HG02852 (cell line): ENCODE measurements at regions not wholly inside any gene's neighbourhood (a gene's known extent, or its start where the extent isn't known, plus 50 kb on each side); places are given as distances from the start of the nearest gene placed in this dataset.

Source experiments
- ATAC-seq: cut with Tn5 transposase; IDR thresholded peaks from one replicate; pipeline ENCODE4 v1.9.1; 2021; ENCODE audit warnings: mild to moderate bottlenecking, moderate library complexity; ENCODE audit not compliant: unreplicated experiment

DNA sequence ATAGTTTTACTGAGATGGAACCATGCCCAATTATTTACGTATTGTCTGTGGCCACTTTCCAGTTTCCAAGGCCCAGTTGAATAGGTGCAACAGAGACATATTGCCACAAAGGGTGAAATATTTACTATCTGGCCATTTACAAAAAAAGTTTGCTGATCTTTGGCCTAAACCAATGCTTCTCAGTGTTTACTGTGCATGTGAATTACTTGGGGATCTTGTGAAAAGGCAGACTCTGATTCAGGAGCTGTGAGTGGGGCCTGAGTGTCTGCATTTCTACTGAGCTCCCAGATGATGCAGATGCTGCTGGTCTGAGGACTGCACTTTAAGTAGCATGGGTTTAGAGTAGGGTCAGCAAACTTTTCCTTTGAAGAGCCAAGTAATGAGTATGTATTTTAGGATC, 94.1 kb upstream of the PDE5A start:
- no peak for ATAC-seq

DNA sequence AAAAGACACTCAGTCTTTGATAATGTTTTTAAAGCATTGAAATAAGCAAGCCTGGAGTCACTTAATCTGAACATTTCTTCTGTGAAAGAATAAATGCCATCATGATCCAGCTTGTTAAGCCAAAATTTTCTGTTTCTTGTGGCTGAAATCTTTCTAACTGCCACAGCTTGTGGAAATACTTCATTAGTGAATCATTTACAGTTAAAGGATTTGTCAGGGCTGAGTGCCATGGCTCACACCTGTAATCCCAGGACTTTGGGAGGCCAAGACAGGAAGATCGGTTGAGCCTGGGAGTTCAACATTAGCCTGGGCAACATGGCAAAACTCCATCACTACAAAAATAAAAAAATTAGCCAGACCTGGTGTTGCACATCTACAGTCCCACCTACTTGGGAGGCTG, 93.3 kb upstream of the PDE5A start:
- no peak for ATAC-seq

DNA sequence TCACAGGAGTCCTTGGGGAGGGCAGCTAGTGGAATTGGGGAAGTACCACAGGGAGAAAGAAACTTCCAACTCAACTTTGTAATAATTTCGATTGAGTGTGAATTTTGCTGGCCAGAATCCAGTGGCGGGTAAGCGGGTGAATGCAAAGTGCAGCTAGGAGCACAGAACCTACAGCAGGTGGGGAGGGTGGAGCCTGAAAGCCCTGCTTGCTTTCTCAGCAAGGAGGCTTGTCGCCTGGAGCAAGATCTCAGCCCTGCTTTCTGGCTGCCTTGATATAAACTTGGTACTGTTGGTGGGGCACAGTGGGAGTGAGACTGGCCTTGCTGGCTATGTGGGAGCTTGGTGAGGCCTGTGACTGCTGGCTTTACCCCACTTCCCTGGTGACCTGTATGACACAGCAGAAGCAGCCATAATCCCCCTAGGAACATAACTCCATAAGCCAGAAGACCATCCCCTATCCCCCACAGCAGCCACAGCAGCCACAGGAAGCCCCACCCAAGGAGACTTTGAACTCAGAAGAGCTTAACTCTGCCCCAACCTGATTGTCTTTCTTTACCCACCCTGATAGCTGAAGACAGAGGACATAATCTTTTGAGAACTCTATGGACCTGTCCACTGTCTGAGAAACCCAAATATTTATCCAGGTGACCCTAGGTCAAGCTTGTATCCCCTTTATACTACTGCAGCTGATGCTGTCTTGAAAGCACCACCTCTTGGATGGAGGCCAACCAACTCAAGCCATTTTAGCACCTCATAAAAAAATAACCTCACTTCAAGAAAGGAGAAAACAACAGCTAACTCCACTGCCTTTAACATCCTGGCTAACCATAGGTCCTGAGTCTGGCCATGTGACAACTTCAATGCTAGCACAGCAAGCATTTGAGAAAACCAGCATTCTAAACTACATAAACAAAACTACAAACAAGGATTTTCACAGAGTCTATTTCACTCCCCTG, 87.2 kb upstream of the PDE5A start:
- no peak for ATAC-seq

DNA sequence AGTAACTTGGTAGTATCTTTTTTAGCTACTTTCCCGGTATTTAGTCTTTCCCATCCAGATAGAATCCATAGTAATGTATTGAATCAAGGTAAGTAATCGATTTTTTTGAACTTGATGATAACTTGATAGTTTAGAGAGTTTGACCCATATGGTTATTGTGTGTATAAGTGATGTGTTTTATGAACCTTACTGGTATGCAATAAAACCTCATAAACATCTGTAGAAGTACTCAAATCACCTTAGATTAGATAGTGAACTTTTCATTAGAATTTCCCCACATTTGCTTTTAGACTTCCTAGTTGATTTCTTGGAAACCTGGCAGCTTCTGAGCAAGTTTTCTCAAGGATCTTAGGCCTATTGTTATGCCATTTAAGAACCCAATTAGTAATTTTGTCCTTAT, 80.8 kb upstream of the PDE5A start:
- no peak for ATAC-seq

DNA sequence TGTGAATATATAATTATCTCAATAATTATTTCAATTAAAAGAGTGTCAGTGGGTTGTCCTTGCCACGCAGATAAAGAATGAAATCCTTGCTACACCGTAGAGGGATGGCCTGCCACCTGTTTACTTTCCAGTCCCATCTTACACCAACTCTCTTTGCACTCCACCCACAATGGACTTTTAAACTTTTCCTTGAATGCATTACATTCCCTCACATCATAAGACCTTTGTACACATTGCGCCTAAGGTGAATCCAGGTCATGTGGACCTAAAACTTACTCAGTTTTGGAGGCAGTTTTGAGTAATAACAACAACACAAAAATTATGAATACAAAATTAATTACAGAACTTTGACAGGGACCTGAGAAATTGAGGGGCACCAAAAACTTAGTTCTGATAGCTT, 78.7 kb upstream of the PDE5A start:
- ATAC-seq, result no peak

DNA sequence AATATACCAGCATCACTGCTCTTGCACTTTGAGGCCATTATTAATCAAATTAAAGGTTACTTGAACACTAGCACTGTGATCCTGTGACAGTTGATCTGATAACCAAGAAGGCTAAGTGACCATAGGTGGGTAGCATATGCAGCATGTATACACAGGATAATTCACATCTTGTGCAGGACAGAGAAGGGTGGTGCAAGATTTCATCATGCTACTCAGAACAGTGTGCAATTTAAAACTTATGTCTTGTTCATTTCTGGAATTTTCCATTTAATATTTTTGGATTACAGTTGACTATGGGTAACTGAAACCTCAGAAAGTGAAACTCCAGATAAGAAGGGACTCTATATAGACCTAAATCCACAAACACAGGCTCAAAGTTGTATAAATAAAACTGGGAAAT, 78.2 kb upstream of the PDE5A start:
- ATAC-seq, result no peak

DNA sequence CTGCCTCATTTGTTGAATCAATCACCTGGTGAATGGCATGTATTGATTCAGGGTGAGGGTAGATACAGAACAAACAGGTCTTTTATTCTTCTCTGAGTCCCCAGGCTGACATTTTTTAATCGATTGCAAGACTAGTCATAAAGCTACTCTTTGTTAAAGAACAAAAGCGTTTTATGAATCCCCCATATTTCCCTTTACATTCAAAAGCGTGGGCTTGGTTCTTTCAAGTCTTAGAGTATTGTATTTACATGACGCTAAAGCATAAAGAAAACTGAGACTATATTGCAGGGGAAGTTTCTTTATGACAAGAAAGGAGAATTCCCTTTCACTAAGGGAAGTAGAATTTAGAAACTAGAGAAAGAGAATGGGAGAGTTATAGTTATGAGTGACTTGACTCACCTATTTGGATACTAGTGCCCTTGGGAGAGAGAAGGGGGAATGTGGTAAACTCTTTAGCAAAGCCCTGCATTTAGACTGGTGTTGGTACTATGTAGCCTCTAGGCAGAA, 69.3 kb upstream of the PDE5A start:
- peak; percentile 90 for ATAC-seq

DNA sequence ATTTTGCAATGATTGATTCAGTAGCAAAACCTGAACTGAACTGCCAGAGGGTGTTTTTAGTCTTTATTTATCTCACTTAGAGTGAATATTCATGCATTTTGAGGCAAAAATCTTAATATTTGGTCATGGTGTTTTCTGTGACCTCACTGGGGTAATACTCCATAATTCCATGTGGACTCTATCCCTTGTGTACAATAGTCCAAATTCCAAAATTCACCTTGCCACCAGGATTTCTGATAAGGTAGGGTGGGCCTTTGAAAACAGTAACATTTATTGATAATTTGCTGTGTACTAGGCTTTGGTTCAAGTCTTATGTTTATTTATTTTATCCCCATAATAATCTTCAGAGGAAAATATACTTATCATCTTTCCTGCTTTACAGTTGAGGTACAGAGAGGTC, 68.4 kb upstream of the PDE5A start:
- ATAC-seq, result no peak

DNA sequence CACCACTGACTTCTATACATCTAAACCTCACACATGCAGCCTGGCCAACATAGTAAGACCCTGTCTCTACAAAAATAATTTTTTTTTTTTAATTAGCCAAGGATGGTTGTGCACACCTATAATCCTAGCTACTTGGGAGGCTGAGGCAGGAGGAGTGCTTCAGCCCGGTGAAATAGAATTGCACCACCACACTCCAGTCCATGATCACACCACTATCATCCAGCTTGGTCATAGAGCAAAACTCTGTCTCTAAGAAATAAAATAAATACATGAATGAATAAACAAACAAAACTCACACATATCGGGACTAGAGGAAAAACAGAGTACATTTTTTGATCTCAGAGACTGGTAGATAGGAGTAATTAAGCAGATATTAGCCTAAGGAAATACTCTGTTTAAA, 66.6 kb upstream of the PDE5A start:
- no peak for ATAC-seq

DNA sequence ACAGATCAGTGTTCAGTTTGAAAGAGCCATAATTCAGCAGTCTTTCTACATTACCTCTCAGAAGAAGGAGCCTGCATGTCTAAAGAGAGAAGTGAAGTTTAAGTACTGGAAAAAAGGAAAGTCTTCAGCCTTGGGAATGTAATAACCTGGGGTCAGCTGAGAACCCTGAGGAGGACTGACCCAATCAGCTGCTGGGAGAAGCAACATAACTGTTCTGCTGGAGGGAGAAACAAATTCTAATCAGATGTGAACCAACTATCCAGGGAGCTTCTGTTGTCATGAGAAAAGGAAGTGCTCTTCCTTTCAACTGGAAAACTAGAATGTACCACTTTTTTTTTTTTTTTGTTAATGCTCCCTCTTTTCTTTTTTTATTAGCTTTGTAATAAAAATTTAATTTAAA, 64.5 kb upstream of the PDE5A start:
- no peak for ATAC-seq

DNA sequence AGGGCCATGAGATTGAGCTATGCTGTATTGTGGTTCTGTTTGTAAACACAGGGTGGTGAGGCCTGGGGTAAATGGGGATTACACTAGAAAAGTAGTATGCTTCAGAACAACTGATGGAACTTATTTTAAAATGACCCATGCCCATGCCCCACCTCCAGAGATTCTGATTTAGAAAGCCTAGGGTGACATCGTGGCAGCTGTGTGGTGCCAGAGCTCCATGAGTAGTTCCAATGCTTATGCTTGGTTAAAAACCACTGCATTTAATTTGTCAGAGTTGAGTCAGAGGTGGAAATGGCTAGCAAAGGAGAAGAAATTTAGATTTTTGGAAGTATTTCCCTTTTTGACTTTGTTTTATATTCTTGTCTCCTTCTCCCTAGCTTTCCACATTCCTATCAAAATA, 63.4 kb upstream of the PDE5A start:
- no peak for ATAC-seq

DNA sequence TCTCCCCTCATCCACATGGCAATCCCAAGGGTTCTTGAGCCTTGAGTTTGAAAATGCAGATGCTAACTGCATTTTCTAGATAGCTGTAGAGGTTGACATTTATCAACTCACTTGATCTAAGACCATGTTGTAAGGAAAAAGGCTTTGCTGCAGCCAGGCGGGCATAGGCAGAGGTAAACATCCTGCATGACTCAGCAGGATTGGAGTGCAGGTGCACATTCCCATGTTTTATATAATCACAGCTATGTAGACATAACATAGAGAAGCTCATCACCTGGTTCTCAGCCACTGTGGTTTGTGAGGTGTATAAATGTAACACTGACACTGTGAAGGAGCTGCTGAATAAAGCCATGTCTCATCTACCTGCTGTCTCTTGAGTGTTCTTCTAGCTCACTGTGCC, 62.3 kb upstream of the PDE5A start:
- ATAC-seq, result no peak

DNA sequence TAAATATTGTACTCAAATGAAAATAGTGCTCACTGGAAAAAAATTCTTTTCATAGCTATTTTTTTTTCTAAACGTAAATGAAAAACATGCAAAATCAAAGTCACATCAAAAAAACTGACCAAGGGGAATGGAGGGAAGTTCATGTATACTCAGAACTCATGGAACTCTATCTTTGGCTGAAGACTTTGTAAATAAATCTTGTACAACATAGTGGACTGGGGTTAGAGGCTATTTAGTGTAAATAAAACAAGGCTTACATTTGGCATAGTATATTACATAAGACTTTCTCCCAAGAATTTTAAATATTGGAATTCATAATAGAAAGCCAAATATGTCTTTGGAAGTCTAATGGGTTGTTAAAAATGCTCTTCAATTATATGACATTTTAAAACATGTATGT, 59.8 kb upstream of the PDE5A start:
- ATAC-seq, result no peak

DNA sequence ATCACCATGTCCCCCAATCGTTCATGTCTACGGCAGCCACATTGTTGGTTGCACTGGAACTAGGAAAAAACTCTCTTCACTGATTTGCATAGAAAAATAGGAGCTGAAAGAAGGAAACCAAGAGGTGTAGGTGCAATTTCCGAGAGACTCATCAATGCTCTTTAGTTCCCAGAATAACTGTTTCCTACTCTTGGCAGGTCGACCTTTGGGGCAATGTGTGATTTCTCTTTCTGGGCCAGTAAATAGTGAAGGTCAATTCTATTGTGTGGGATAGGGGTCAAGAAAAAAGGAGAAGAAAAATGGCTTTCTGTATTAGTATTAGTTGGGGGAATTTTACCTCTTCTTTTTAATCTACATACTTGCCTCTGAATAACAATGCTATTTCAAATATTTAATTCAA, 55.9 kb upstream of the PDE5A start:
- ATAC-seq, result no peak

DNA sequence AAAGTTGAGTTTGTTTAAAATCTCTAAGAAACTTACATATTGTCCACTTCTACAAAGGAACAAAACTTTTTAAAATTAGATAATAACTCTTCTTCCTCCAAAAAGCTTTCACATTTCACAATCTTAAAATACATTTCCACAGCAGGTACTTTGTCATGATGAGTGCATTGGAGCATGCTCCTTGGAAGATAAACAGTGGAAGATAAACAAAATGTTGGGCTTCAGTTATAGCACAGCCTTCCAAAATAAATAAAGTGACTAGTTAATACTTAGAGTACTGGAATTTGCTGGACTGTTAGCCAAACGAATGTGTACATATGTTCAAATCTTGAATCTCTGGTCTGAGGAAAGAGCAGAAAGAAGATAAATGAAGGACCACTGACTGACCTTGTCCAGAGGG, 54.9 kb upstream of the PDE5A start:
- ATAC-seq, result no peak

DNA sequence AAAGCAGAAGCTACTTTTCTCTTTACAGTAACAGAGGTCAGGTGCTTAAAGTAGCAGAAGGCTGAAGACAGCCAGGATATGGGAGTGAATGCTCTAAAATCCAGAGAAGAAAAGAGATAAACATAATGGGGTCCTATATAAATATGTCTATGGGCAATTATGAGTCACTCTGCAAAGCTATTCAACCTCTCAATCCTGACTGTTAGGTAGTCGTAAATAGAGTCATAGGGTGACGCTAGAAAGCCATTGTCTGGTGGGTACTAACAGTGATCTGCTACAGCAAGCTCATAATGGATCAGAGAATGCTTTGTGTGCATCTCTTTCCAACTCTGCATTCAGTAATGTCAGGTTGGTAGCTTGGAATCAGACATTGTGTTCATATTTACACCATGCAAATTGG, 53.5 kb upstream of the PDE5A start:
- ATAC-seq, result no peak

DNA sequence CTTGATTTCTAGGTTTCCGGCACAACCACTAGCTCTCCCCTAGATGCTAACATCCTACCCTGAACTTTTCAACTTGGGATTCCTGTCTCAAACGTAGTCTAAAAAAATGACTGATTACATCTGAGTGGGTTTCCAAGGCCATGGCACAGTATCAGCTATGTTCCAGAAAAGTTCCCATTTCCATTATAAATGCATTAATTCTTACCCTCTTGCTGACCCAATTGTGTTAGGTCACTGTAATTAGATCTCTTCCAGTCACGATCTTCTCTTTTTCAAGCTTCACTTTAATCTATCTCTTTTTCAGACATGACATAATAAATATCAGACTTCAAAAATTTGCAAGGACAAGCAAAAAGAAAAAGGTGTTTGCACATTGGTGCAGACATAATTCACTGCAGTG, 50.6 kb upstream of the PDE5A start:
- no peak for ATAC-seq

DNA sequence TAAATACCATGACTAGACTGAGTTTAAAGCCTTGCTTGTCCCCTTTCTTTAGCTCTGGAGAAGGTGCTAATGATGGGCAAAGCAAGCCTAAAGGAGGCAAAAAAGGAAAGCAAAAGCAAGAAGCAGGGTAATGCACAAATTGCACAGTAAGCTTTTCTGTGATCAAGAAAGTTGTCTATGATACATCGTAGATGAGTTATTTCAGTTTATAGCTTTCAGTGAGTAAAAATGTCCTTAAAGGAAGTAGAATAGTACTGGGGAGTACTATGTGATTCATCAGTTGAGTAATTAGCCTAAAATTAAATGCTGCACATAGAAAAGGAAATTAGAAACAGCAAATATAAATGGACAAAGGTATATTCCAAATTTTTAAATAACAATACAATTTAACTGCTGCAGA, 50.2 kb upstream of the PDE5A start:
- ATAC-seq, result no peak
